DND-41 (cell line): ENCODE measurements at regions not wholly inside any gene's neighbourhood (a gene's known extent, or its start where the extent isn't known, plus 50 kb on each side); places are given as distances from the start of the nearest gene placed in this dataset.

Experiments
- EZH2 ChIP-seq: IDR thresholded peaks from 3 replicates; pipeline ENCODE4 v1.6.1; 2012; ENCODE audit warnings: borderline replicate concordance, low read depth, mild to moderate bottlenecking, moderate library complexity, low read length, inconsistent platforms; ENCODE audit not compliant: severe bottlenecking
- TF ChIP-seq, protein P1 (sequence below): IDR thresholded peaks from 2 replicates; pipeline ENCODE4 v1.5.1; 2012; ENCODE audit warnings: borderline replicate concordance, low read length, moderate library complexity, mild to moderate bottlenecking; ENCODE audit not compliant: poor library complexity, severe bottlenecking; ENCODE audit errors: extremely low read depth

DNA sequence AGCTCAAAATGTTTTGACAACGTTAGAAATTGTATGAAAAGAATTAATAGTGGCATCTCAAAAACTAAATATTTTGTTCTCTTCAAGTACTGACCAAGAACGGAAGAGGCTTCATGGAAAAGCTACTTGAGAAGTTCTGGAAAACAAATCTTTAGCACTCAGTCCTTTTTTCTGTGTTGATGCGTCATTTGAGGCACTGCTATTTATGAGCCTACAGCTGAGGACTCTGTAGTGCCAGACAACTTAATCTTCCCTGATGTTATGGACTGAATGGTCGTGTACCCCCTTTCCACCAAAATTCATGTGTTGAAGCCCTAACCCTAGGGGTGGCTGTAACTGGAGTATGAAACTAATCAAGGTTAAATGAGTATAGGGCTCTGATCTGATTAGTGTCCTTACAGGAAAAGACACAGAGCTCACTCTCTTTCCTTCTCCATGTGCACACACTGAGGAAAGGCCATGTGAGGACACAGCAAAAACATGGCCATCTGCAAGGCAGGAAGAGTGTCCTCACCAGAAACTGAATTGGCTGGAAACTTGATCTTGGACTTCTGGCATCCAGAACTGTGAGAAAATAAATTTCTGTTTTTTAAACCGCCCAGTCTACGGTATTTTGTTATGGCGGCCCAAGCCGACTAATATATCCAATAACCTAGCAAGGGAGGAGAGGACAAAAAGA is 337.0 kb upstream of the CLEC14A start:
- TF ChIP-seq, protein P1, sequence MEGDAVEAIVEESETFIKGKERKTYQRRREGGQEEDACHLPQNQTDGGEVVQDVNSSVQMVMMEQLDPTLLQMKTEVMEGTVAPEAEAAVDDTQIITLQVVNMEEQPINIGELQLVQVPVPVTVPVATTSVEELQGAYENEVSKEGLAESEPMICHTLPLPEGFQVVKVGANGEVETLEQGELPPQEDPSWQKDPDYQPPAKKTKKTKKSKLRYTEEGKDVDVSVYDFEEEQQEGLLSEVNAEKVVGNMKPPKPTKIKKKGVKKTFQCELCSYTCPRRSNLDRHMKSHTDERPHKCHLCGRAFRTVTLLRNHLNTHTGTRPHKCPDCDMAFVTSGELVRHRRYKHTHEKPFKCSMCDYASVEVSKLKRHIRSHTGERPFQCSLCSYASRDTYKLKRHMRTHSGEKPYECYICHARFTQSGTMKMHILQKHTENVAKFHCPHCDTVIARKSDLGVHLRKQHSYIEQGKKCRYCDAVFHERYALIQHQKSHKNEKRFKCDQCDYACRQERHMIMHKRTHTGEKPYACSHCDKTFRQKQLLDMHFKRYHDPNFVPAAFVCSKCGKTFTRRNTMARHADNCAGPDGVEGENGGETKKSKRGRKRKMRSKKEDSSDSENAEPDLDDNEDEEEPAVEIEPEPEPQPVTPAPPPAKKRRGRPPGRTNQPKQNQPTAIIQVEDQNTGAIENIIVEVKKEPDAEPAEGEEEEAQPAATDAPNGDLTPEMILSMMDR, result no peak
- no peak for TF ChIP-seq EZH2
